ENCODE measurements at regions not wholly inside any gene's neighbourhood (a gene's known extent, or its start where the extent isn't known, plus 50 kb on each side); places are given as distances from the start of the nearest gene placed in this dataset.

DNA sequence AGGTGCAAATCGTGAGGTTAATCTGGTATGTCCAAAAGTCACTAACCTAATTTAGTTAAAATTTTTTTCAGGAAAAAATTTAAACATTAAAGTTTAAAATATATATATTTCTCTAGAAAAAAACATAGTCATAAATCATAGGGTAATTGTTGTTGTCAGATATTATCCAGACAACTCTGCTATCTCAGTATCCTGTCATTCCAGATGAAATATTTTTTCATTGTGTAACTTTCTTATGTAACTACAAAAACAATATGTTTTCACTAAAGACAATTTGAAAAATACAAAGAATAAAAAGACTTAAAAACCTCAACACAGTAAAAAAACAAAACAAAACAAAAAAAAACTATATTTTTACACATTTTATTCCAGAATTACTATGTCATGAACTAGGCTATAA is 57.6 kb downstream of the TENT5A start:
- DNase-seq (ENCODE audit: low spot score in 2 of 2), result no peak
- intact Hi-C loops (cut with DNase I), result no loop called here

GRCh38 chr6:81694207-81694606 is 58.3 kb downstream of the TENT5A start:
- DNase-seq (ENCODE audit: low spot score in 2 of 2), result no peak
- intact Hi-C loops (cut with DNase I), result no loop called here
- Histone ChIP-seq H3K27ac (no peak overlapping the region), H3K9me3 (no peaks in the 10 kb centered on the region), H3K4me1 (no peaks in the 10 kb centered on the region), H3K4me3 (no peak overlapping the region), H3K36me3 (no peaks in the 10 kb centered on the region), H3K27me3 (no peaks in the 10 kb centered on the region)
- no peak for TF ChIP-seq CTCF (IDR thresholded peaks at IDR 0.05)

More for the DNA sequence above, 57.6 kb downstream of the TENT5A start:
- H3K36me3 ChIP-seq, result no peaks in the 10 kb centered on the region
- H3K27me3 ChIP-seq, result no peaks in the 10 kb centered on the region
- no peak for TF ChIP-seq CTCF (IDR thresholded peaks at IDR 0.05)
- H3K4me1 ChIP-seq, result no peaks in the 10 kb centered on the region
- H3K4me3 ChIP-seq, result no peak overlapping the region
- H3K27ac ChIP-seq, result no peak overlapping the region
- no peaks in the 10 kb centered on the region for H3K9me3 ChIP-seq

DNA sequence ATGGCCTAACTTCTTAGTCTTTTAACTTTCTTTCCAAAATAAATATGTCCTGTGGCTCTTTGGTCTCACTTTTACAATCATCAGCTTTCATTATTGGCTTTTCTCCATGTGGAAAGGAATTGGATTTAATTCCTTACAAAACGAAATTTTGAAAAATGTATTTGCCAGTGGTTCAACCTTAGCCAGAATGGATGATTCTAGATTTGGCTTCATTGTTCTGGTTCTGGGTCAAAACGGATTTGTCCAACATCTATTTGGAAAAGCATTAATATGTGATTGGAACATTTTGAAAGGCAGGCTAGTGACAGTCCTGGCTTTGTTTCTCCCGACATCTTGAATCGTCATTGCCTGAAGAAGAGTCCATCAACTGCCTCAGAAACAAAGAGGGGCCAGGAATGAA is 59.2 kb downstream of the TENT5A start:
- DNase-seq (ENCODE audit: low spot score in 2 of 2), result no peak
- H3K27ac ChIP-seq, result no peak overlapping the region
- no peaks in the 10 kb centered on the region for H3K4me1 ChIP-seq
- intact Hi-C loops (cut with DNase I), result no loop called here
- H3K27me3 ChIP-seq, result no peaks in the 10 kb centered on the region
- H3K36me3 ChIP-seq, result no peaks in the 10 kb centered on the region
- H3K4me3 ChIP-seq, result no peak overlapping the region
- H3K9me3 ChIP-seq, result no peaks in the 10 kb centered on the region
- TF ChIP-seq CTCF (IDR thresholded peaks at IDR 0.05), result no peak

- Histone ChIP-seq H3K27me3 (no peaks in the 10 kb centered on the region), H3K27ac (no peak overlapping the region), H3K4me1 (no peaks in the 10 kb centered on the region), H3K4me3 (no peak overlapping the region), H3K9me3 (no peaks in the 10 kb centered on the region), H3K36me3 (no peaks in the 10 kb centered on the region)
- intact Hi-C loops (cut with DNase I), result no loop called here
- DNase-seq (ENCODE audit: low spot score in 2 of 2), result no peak
- TF ChIP-seq CTCF (IDR thresholded peaks at IDR 0.05), result no peak
These were observed 62.4 kb downstream of the TENT5A start for GRCh38 chr6:81690073-81690472.

DNA sequence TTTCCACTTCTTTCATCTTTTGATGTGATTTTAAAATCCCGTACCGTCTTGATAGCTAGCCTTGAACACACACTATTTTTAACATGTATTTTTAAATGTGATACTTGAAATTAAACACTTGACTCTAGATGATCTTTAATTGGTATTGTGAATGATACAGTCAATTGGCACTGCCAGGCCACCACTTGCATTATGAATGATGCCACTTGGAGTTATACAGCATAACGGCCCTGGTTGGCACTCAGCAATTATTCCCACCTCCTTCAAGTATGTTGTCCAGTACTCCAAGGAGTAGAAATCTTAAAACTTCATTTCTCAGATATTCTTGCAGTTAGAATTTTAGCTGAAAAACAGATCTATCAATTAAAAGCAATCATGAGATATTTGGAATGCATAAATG is 62.9 kb downstream of the TENT5A start:
- H3K9me3 ChIP-seq, result no peaks in the 10 kb centered on the region
- TF ChIP-seq CTCF (IDR thresholded peaks at IDR 0.05), result no peak
- intact Hi-C loops (cut with DNase I), result no loop called here

GRCh38 chr6:81683912-81684311 is 68.6 kb downstream of the TENT5A start:
- intact Hi-C loops (cut with DNase I), result no loop called here
- H3K4me1 ChIP-seq, result no peaks in the 10 kb centered on the region
- H3K27ac ChIP-seq, result no peak overlapping the region
- peaks cover 0 to under 1% of the 10 kb centered on the region in 2 donors for H3K9me3 ChIP-seq
- no peak for TF ChIP-seq CTCF (IDR thresholded peaks at IDR 0.05)
- H3K36me3 ChIP-seq, result no peaks in the 10 kb centered on the region
- H3K27me3 ChIP-seq, result no peaks in the 10 kb centered on the region
- no peak overlapping the region for H3K4me3 ChIP-seq
- no peak for DNase-seq (ENCODE audit: low spot score in 2 of 2)

More for the DNA sequence above, 62.9 kb downstream of the TENT5A start:
- H3K27me3 ChIP-seq, result no peaks in the 10 kb centered on the region
- no peak for DNase-seq (ENCODE audit: low spot score in 2 of 2)
- H3K36me3 ChIP-seq, result no peaks in the 10 kb centered on the region
- H3K27ac ChIP-seq, result no peak overlapping the region
- no peak overlapping the region for H3K4me3 ChIP-seq
- H3K4me1 ChIP-seq, result no peaks in the 10 kb centered on the region
